ENCODE measurements at regions not wholly inside any gene's neighbourhood (a gene's known extent, or its start where the extent isn't known, plus 50 kb on each side); places are given as distances from the start of the nearest gene placed in this dataset.
"Not testable (repeated sequence)": the region's sequence is repeated elsewhere in the genome, so short reads cannot be mapped to it uniquely, and the experiment has no call there.

- DNase-seq = no peak
Observed at GRCh38 chr5:136924490-136924889, 559.1 kb upstream of the TRPC7 start.

GRCh38 chr5:136910625-136911024, 545.3 kb upstream of the TRPC7 start:
- DNase-seq = no peak

- DNase-seq = no peak
Observed at GRCh38 chr5:136909906-136910305, 544.6 kb upstream of the TRPC7 start.

- DNase-seq = no peak
Observed at GRCh38 chr5:136907371-136907770, 542.0 kb upstream of the TRPC7 start.

GRCh38 chr5:136906545-136906944, 541.2 kb upstream of the TRPC7 start:
- no peak for DNase-seq

GRCh38 chr5:136905571-136905970, 540.2 kb upstream of the TRPC7 start:
- DNase-seq = no peak

- no peak for DNase-seq
Observed at GRCh38 chr5:136894070-136894469, 528.7 kb upstream of the TRPC7 start.

- DNase-seq = no peak
Observed at GRCh38 chr5:136892000-136892399, 526.7 kb upstream of the TRPC7 start.

- no peak for DNase-seq
Observed at GRCh38 chr5:136891175-136891972, 526.0 kb upstream of the TRPC7 start.

GRCh38 chr5:136890431-136891148, 525.2 kb upstream of the TRPC7 start:
- no peak for DNase-seq

- no peak for DNase-seq
Observed at GRCh38 chr5:136886608-136887007, 521.3 kb upstream of the TRPC7 start.

GRCh38 chr5:136864960-136865359, 499.6 kb upstream of the TRPC7 start:
- no peak for DNase-seq

- no peak for DNase-seq
Observed at GRCh38 chr5:136856648-136857047, 491.3 kb upstream of the TRPC7 start.

- DNase-seq = no peak
Observed at GRCh38 chr5:136853971-136854370, 488.6 kb upstream of the TRPC7 start.

GRCh38 chr5:136840601-136841000, 475.3 kb upstream of the TRPC7 start:
- DNase-seq = no peak

GRCh38 chr5:136836093-136836492, 470.7 kb upstream of the TRPC7 start:
- DNase-seq = no peak

- no peak for DNase-seq
Observed at GRCh38 chr5:136820848-136821247, 455.5 kb upstream of the TRPC7 start.

GRCh38 chr5:136819526-136820302, 454.4 kb upstream of the TRPC7 start:
- DNase-seq = no peak

- DNase-seq = no peak
Observed at GRCh38 chr5:136816327-136816726, 451.0 kb upstream of the TRPC7 start.

- DNase-seq = no peak
Observed at GRCh38 chr5:136814619-136815378, 449.5 kb upstream of the TRPC7 start.

- not testable (repeated sequence) for DNase-seq
Observed at GRCh38 chr5:136812270-136812669, 446.9 kb upstream of the TRPC7 start.

GRCh38 chr5:136811551-136811950, 446.2 kb upstream of the TRPC7 start:
- no peak for DNase-seq

GRCh38 chr5:136811086-136811485, 445.7 kb upstream of the TRPC7 start:
- DNase-seq = no peak
